HEK293 (cell line): ENCODE measurements at regions not wholly inside any gene's neighbourhood (a gene's known extent, or its start where the extent isn't known, plus 50 kb on each side); places are given as distances from the start of the nearest gene placed in this dataset.

Source experiments
- CTCF ChIA-PET: fragments of 350-600 bp; formaldehyde crosslinking; extraction: SDS; loops from one replicate; lab custom pipeline; 2021; ENCODE audit warnings: antibody characterized with exemption; lab: Yijun Ruan, JAX
- POLR2A ChIA-PET: fragments of 300-600 bp; formaldehyde crosslinking; extraction: SDS; loops from one replicate; lab custom pipeline; 2020; ENCODE audit warnings: antibody characterized with exemption, inconsistent platforms; lab: Yijun Ruan, JAX
- H3K27ac ChIP-seq: fragments of 200-500 bp; sonication (Bioruptor generic); 2 replicates; pipeline ENCODE4 v1.5.1; 2014; ENCODE audit warnings: low read depth, low read length, control low read depth, inconsistent platforms; ENCODE audit errors: extremely low read depth
- H3K36me3 ChIP-seq, 2 experiments: fragments of 200-500 bp in 1 of 2; sonication (Bioruptor generic) in 1 of 2; 1 replicate in 1 of 2; 2 replicates in 1 of 2; pipeline ENCODE4 v1.5.1; 2014 to 2017; ENCODE audit warnings: inconsistent platforms in 2 of 2, low read length in 2 of 2; ENCODE audit not compliant: control insufficient read depth in 2 of 2, insufficient read depth in 1 of 2
- H3K4me1 ChIP-seq: fragments of 200-500 bp; sonication (Bioruptor generic); 2 replicates; pipeline ENCODE4 v1.5.1; 2014; ENCODE audit warnings: mild to moderate bottlenecking, low read length, inconsistent platforms; ENCODE audit not compliant: control insufficient read depth, insufficient read depth
- H3K4me3 ChIP-seq: 2 replicates; pipeline ENCODE4 v1.5.1; 2011; ENCODE audit warnings: low read depth, mild to moderate bottlenecking, control low read depth, low read length, moderate library complexity
- H3K9me3 ChIP-seq: fragments of 200-500 bp; sonication (Bioruptor generic); 2 replicates; pipeline ENCODE4 v1.5.1; 2014; ENCODE audit warnings: low read depth, low read length, inconsistent platforms; ENCODE audit not compliant: control insufficient read depth, insufficient read depth
- GLIS2 ChIP-seq: fragments of 450-650 bp; formaldehyde crosslinking; IDR thresholded peaks from 2 replicates; pipeline ENCODE4 v1.5.1; 2016; ENCODE audit warnings: missing biosample characterization, missing genetic modification characterization
- RBAK ChIP-seq: fragments of 450-650 bp; formaldehyde crosslinking; IDR thresholded peaks from 2 replicates; pipeline ENCODE4 v1.5.1; 2016; ENCODE audit warnings: missing biosample characterization, missing genetic modification characterization
- SP2 ChIP-seq: fragments of 450-650 bp; formaldehyde crosslinking; IDR thresholded peaks from 2 replicates; pipeline ENCODE4 v1.5.1; 2016; ENCODE audit warnings: missing biosample characterization, missing genetic modification characterization
- SP7 ChIP-seq: fragments of 450-650 bp; formaldehyde crosslinking; IDR thresholded peaks from 2 replicates; pipeline ENCODE4 v1.5.1; 2016; ENCODE audit warnings: missing biosample characterization, missing genetic modification characterization
- ZNF174 ChIP-seq: fragments of 450-650 bp; formaldehyde crosslinking; IDR thresholded peaks from 2 replicates; pipeline ENCODE4 v1.5.0; 2017; ENCODE audit warnings: missing biosample characterization, mild to moderate bottlenecking, missing genetic modification characterization
- ZNF324 ChIP-seq: fragments of 450-650 bp; formaldehyde crosslinking; IDR thresholded peaks from 2 replicates; pipeline ENCODE4 v1.5.1; 2016; ENCODE audit warnings: missing biosample characterization, missing genetic modification characterization
- ZNF530 ChIP-seq: fragments of 450-650 bp; formaldehyde crosslinking; IDR thresholded peaks from 2 replicates; pipeline ENCODE4 v1.5.1; 2016; ENCODE audit warnings: low read depth, missing biosample characterization, missing genetic modification characterization
- ZNF623 ChIP-seq: fragments of 450-650 bp; formaldehyde crosslinking; IDR thresholded peaks from 2 replicates; pipeline ENCODE4 v1.5.1; 2016; ENCODE audit warnings: missing biosample characterization, missing genetic modification characterization
- ZNF664 ChIP-seq: fragments of 450-650 bp; formaldehyde crosslinking; IDR thresholded peaks from 2 replicates; pipeline ENCODE4 v1.5.1; 2016; ENCODE audit warnings: missing biosample characterization, missing genetic modification characterization
- ZNF747 ChIP-seq: fragments of 450-650 bp; formaldehyde crosslinking; IDR thresholded peaks from 2 replicates; pipeline ENCODE4 v1.5.1; 2016; ENCODE audit warnings: missing biosample characterization, missing genetic modification characterization
- TF ChIP-seq, protein P1 (sequence below): fragments of 450-650 bp; formaldehyde crosslinking; IDR thresholded peaks from 2 replicates; pipeline ENCODE4 v1.5.1; 2016; ENCODE audit warnings: missing biosample characterization, missing genetic modification characterization, borderline replicate concordance
- TF ChIP-seq, protein P2 (sequence below): fragments of 450-650 bp; formaldehyde crosslinking; conservative IDR thresholded peaks from 2 replicates; pipeline ENCODE4 v1.5.1; 2016; ENCODE audit warnings: low read depth, missing biosample characterization, missing genetic modification characterization
- TF ChIP-seq, protein P3 (sequence below): fragments of 450-650 bp; formaldehyde crosslinking; IDR thresholded peaks from 2 replicates; pipeline ENCODE4 v1.5.1; 2016; ENCODE audit warnings: missing biosample characterization, missing genetic modification characterization
- TF ChIP-seq, protein P4 (sequence below): fragments of 450-650 bp; formaldehyde crosslinking; IDR thresholded peaks from 2 replicates; pipeline ENCODE4 v1.5.1; 2016; ENCODE audit warnings: missing biosample characterization, missing genetic modification characterization

DNA sequence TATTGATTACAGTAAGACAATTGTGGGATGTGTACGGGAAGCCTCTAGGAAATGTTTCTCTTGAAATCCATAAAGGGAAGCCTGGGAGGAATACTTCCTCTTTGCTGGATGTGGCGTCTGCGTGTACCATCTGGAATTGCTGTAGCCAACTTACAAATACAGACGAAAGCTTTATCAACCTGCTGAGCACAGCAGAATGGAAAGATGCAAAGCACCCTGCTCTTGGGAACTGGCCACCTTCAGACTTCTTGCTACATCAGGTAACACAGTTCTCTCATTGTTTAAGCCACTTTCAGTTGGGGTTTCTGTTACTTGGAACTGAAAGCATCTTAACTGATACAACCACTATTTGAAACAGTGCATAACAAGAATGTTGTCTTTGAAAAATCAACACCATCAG is 213.8 kb downstream of the HRH4 start:
- no peaks in the 10 kb centered on the region for H3K9me3 ChIP-seq

DNA sequence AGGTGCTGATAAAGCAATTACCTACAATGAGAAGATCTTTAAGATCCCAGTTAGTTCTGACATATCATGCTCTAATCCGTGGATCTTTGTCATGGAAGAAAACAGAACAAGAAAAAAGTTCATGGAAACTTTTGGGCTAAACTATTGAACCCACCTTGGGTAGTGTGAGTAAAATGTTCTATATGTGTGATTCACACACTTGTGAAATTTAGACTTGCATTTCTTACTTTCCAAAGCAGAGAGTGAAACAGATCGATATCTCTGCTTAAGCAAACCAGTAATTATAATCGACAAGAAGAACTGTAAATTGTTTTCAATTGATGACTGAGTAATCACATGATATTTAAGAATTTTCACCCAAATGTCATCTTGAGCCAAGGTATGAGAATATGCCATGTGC is 214.2 kb downstream of the HRH4 start:
- TF ChIP-seq ZNF747 (tag by site-specific recombination), result no peak
- no peaks in the 10 kb centered on the region for H3K4me1 ChIP-seq
- CTCF ChIA-PET, result no interaction called here
- no peak overlapping the region for H3K4me3 ChIP-seq
- no peaks in the 10 kb centered on the region for H3K36me3 ChIP-seq
- POLR2A ChIA-PET, result no interaction called here
- no peak overlapping the region for H3K27ac ChIP-seq
- H3K9me3 ChIP-seq, result no peaks in the 10 kb centered on the region

More for the DNA sequence above, 213.8 kb downstream of the HRH4 start:
- POLR2A ChIA-PET, result no interaction called here
- H3K27ac ChIP-seq, result no peak overlapping the region
- TF ChIP-seq, protein P1, sequence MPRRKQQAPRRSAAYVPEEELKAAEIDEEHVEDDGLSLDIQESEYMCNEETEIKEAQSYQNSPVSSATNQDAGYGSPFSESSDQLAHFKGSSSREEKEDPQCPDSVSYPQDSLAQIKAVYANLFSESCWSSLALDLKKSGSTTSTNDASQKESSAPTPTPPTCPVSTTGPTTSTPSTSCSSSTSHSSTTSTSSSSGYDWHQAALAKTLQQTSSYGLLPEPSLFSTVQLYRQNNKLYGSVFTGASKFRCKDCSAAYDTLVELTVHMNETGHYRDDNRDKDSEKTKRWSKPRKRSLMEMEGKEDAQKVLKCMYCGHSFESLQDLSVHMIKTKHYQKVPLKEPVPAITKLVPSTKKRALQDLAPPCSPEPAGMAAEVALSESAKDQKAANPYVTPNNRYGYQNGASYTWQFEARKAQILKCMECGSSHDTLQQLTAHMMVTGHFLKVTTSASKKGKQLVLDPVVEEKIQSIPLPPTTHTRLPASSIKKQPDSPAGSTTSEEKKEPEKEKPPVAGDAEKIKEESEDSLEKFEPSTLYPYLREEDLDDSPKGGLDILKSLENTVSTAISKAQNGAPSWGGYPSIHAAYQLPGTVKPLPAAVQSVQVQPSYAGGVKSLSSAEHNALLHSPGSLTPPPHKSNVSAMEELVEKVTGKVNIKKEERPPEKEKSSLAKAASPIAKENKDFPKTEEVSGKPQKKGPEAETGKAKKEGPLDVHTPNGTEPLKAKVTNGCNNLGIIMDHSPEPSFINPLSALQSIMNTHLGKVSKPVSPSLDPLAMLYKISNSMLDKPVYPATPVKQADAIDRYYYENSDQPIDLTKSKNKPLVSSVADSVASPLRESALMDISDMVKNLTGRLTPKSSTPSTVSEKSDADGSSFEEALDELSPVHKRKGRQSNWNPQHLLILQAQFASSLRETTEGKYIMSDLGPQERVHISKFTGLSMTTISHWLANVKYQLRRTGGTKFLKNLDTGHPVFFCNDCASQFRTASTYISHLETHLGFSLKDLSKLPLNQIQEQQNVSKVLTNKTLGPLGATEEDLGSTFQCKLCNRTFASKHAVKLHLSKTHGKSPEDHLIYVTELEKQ (tag by site-specific recombination), result no peak
- TF ChIP-seq GLIS2 (tag by site-specific recombination), result no peak
- TF ChIP-seq, protein P2, sequence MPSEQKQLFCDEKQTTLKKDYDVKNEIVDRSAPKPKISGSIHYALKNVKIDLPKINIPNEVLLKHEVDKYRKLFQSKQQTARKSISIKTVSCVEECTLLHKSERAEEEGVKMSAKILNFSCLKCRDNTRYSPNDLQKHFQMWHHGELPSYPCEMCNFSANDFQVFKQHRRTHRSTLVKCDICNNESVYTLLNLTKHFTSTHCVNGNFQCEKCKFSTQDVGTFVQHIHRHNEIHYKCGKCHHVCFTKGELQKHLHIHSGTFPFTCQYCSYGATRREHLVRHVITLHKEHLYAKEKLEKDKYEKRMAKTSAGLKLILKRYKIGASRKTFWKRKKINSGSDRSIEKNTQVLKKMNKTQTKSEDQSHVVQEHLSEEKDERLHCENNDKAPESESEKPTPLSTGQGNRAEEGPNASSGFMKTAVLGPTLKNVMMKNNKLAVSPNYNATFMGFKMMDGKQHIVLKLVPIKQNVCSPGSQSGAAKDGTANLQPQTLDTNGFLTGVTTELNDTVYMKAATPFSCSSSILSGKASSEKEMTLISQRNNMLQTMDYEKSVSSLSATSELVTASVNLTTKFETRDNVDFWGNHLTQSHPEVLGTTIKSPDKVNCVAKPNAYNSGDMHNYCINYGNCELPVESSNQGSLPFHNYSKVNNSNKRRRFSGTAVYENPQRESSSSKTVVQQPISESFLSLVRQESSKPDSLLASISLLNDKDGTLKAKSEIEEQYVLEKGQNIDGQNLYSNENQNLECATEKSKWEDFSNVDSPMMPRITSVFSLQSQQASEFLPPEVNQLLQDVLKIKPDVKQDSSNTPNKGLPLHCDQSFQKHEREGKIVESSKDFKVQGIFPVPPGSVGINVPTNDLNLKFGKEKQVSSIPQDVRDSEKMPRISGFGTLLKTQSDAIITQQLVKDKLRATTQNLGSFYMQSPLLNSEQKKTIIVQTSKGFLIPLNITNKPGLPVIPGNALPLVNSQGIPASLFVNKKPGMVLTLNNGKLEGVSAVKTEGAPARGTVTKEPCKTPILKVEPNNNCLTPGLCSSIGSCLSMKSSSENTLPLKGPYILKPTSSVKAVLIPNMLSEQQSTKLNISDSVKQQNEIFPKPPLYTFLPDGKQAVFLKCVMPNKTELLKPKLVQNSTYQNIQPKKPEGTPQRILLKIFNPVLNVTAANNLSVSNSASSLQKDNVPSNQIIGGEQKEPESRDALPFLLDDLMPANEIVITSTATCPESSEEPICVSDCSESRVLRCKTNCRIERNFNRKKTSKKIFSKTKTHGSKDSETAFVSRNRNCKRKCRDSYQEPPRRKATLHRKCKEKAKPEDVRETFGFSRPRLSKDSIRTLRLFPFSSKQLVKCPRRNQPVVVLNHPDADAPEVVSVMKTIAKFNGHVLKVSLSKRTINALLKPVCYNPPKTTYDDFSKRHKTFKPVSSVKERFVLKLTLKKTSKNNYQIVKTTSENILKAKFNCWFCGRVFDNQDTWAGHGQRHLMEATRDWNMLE (tag by site-specific recombination), result no peak
- no peaks in the 10 kb centered on the region for H3K4me1 ChIP-seq
- H3K4me3 ChIP-seq, result no peak overlapping the region
- H3K36me3 ChIP-seq, result no peaks in the 10 kb centered on the region
- CTCF ChIA-PET, result no interaction called here

DNA sequence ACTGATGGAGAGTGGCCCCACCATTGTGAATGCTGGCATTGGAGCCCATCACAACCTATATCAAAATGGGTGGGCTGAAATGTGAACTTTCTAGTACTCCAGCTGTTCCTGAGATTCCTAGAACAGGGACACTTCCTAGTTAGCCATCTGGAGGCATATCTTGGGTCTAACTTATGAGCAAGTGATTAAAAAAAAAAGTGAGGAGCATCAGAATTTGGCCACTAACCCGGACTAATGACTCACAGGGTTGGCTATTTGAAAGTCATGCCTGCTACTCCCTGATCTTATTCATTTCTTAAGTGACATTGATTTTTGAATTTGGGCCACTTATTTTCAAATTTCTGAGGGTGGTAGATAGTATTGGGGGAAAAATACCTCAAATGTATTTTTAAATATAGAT is 216.6 kb downstream of the HRH4 start:
- no peak for TF ChIP-seq ZNF324 (tag by site-specific recombination)
- TF ChIP-seq ZNF664 (tag by site-specific recombination), result no peak
- TF ChIP-seq RBAK (tag by site-specific recombination), result no peak
- TF ChIP-seq, protein P3, sequence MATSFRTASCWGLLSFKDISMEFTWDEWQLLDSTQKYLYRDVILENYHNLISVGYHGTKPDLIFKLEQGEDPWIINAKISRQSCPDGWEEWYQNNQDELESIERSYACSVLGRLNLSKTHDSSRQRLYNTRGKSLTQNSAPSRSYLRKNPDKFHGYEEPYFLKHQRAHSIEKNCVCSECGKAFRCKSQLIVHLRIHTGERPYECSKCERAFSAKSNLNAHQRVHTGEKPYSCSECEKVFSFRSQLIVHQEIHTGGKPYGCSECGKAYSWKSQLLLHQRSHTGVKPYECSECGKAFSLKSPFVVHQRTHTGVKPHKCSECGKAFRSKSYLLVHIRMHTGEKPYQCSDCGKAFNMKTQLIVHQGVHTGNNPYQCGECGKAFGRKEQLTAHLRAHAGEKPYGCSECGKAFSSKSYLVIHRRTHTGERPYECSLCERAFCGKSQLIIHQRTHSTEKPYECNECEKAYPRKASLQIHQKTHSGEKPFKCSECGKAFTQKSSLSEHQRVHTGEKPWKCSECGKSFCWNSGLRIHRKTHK, result no peak
- no peak for TF ChIP-seq ZNF174
- no peak for TF ChIP-seq SP7 (tag by site-specific recombination)
- no peak for TF ChIP-seq SP2 (tag by site-specific recombination)
- TF ChIP-seq, protein P4, sequence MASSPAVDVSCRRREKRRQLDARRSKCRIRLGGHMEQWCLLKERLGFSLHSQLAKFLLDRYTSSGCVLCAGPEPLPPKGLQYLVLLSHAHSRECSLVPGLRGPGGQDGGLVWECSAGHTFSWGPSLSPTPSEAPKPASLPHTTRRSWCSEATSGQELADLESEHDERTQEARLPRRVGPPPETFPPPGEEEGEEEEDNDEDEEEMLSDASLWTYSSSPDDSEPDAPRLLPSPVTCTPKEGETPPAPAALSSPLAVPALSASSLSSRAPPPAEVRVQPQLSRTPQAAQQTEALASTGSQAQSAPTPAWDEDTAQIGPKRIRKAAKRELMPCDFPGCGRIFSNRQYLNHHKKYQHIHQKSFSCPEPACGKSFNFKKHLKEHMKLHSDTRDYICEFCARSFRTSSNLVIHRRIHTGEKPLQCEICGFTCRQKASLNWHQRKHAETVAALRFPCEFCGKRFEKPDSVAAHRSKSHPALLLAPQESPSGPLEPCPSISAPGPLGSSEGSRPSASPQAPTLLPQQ (tag by site-specific recombination), result no peak
- TF ChIP-seq ZNF530, result no peak
- TF ChIP-seq ZNF623 (tag by site-specific recombination), result no peak
- CTCF ChIA-PET, result no interaction called here
- Histone ChIP-seq H3K4me1 (no peaks in the 10 kb centered on the region), H3K9me3 (no peaks in the 10 kb centered on the region), H3K27ac (no peak overlapping the region), H3K36me3 (no peaks in the 10 kb centered on the region), H3K4me3 (no peak overlapping the region)
- POLR2A ChIA-PET, result no interaction called here
